Thyroid gland (tissue), 4 donors: ENCODE measurements at regions not wholly inside any gene's neighbourhood (a gene's known extent, or its start where the extent isn't known, plus 50 kb on each side); places are given as distances from the start of the nearest gene placed in this dataset.

Experiments used
- POLR2A ChIP-seq, 2 donors: fragments of 450-650 bp; IDR thresholded peaks; one replicate each; pipeline ENCODE4 v1.6.1; 2017; ENCODE audit warnings: antibody characterized with exemption in 2 of 2, mild to moderate bottlenecking in 2 of 2, moderate library complexity in 1 of 2
- TF ChIP-seq, protein P1 (sequence below), 6 experiments: fragments of 200-600 bp in 3 of 6; fragments of 450-650 bp in 3 of 6; sonication (generic) in 3 of 6; IDR thresholded peaks; one replicate each; pipeline ENCODE4 v1.5.1; 2016 to 2019; ENCODE audit warnings: antibody characterized with exemption in 6 of 6, mild to moderate bottlenecking in 2 of 6, inconsistent platforms in 1 of 6, moderate library complexity in 1 of 6

DNA sequence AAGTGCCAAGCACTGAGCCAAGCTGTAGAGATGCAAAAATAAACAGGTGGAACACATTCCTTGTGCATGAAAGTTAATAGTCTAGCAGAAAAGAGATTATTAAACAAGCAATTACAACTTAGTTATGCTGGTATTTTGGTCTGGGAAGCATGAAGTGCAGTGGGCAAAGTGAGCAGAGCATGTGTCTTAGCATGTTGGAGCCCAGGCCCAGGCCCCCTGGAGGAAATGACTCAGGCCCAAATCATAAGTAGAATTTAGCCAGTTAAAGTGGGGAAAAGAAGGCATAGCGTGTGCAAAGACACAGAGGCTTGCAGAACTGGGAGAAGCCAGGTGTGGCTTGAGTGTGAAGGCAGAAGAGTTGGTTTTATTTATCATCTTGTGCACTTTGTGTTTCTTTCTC is 163.8 kb upstream of the ATP11B start:
- TF ChIP-seq, protein P1, sequence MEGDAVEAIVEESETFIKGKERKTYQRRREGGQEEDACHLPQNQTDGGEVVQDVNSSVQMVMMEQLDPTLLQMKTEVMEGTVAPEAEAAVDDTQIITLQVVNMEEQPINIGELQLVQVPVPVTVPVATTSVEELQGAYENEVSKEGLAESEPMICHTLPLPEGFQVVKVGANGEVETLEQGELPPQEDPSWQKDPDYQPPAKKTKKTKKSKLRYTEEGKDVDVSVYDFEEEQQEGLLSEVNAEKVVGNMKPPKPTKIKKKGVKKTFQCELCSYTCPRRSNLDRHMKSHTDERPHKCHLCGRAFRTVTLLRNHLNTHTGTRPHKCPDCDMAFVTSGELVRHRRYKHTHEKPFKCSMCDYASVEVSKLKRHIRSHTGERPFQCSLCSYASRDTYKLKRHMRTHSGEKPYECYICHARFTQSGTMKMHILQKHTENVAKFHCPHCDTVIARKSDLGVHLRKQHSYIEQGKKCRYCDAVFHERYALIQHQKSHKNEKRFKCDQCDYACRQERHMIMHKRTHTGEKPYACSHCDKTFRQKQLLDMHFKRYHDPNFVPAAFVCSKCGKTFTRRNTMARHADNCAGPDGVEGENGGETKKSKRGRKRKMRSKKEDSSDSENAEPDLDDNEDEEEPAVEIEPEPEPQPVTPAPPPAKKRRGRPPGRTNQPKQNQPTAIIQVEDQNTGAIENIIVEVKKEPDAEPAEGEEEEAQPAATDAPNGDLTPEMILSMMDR (IDR thresholded peaks at IDR 0.05), result no peak
- TF ChIP-seq POLR2A (IDR thresholded peaks at IDR 0.05), result no peak
